Loucy (cell line): ENCODE measurements at regions not wholly inside any gene's neighbourhood (a gene's known extent, or its start where the extent isn't known, plus 50 kb on each side); places are given as distances from the start of the nearest gene placed in this dataset.

Experiments
- EZH2phosphoT487 ChIP-seq: fragments of 200-600 bp; IDR thresholded peaks from 2 replicates; pipeline ENCODE4 v1.6.1; 2018; ENCODE audit warnings: antibody characterized with exemption, mild to moderate bottlenecking, moderate library complexity, borderline replicate concordance
- TF ChIP-seq, protein P1 (sequence below): fragments of 200-600 bp; sonication (generic); conservative IDR thresholded peaks from 2 replicates; pipeline ENCODE4 v1.5.1; 2014; ENCODE audit warnings: mild to moderate bottlenecking, antibody characterized with exemption, low read length

DNA sequence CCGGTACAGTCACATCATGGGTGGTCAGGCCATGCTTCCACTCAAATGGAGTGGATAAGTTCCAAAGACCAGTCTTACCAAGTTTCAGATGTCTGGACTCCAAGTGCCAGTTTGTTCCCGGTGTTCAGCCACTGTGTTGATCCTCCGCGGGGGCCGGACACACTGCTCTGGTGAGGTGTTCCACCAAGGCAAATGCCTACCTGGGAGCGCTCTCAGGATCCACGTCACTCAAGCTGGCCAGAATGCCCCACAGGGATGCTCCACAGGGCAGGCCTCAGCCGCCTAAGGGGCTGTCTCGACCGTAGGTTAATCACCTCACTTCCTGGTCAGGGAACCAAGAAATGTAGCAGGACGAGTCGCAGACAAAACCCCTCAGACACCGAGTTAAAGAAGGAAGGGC lies 258.0 kb upstream of the GRID2 start:
- TF ChIP-seq, protein P1, sequence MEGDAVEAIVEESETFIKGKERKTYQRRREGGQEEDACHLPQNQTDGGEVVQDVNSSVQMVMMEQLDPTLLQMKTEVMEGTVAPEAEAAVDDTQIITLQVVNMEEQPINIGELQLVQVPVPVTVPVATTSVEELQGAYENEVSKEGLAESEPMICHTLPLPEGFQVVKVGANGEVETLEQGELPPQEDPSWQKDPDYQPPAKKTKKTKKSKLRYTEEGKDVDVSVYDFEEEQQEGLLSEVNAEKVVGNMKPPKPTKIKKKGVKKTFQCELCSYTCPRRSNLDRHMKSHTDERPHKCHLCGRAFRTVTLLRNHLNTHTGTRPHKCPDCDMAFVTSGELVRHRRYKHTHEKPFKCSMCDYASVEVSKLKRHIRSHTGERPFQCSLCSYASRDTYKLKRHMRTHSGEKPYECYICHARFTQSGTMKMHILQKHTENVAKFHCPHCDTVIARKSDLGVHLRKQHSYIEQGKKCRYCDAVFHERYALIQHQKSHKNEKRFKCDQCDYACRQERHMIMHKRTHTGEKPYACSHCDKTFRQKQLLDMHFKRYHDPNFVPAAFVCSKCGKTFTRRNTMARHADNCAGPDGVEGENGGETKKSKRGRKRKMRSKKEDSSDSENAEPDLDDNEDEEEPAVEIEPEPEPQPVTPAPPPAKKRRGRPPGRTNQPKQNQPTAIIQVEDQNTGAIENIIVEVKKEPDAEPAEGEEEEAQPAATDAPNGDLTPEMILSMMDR: no peak
- no peak for TF ChIP-seq EZH2phosphoT487
